ENCODE measurements at regions not wholly inside any gene's neighbourhood (a gene's known extent, or its start where the extent isn't known, plus 50 kb on each side); places are given as distances from the start of the nearest gene placed in this dataset.

- TF ChIP-seq CTCF (IDR thresholded peaks at IDR 0.05; ENCODE audit: insufficient read depth, low read length) (no peak), GABPA (IDR thresholded peaks at IDR 0.05; ENCODE audit: low read depth) (no peak), POLR2AphosphoS5 (IDR thresholded peaks at IDR 0.05; ENCODE audit: low read depth) (no peak), SPI1 (IDR thresholded peaks at IDR 0.05; ENCODE audit: borderline replicate concordance, low read depth) (no peak)
- TF ChIP-seq, protein P1, sequence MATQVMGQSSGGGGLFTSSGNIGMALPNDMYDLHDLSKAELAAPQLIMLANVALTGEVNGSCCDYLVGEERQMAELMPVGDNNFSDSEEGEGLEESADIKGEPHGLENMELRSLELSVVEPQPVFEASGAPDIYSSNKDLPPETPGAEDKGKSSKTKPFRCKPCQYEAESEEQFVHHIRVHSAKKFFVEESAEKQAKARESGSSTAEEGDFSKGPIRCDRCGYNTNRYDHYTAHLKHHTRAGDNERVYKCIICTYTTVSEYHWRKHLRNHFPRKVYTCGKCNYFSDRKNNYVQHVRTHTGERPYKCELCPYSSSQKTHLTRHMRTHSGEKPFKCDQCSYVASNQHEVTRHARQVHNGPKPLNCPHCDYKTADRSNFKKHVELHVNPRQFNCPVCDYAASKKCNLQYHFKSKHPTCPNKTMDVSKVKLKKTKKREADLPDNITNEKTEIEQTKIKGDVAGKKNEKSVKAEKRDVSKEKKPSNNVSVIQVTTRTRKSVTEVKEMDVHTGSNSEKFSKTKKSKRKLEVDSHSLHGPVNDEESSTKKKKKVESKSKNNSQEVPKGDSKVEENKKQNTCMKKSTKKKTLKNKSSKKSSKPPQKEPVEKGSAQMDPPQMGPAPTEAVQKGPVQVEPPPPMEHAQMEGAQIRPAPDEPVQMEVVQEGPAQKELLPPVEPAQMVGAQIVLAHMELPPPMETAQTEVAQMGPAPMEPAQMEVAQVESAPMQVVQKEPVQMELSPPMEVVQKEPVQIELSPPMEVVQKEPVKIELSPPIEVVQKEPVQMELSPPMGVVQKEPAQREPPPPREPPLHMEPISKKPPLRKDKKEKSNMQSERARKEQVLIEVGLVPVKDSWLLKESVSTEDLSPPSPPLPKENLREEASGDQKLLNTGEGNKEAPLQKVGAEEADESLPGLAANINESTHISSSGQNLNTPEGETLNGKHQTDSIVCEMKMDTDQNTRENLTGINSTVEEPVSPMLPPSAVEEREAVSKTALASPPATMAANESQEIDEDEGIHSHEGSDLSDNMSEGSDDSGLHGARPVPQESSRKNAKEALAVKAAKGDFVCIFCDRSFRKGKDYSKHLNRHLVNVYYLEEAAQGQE (IDR thresholded peaks at IDR 0.05; ENCODE audit: insufficient replicate concordance, low read depth), result no peak
Measured at GRCh38 chr2:138125306-138126288, 161.3 kb downstream of the HNMT start.

Data from HL-60 (cell line).